ENCODE measurements at regions not wholly inside any gene's neighbourhood (a gene's known extent, or its start where the extent isn't known, plus 50 kb on each side); places are given as distances from the start of the nearest gene placed in this dataset.

- TF ChIP-seq ZNF281 (CRISPR knock-in tag; IDR thresholded peaks at IDR 0.05) = no peak
- TF ChIP-seq JUN (CRISPR knock-in tag; IDR thresholded peaks at IDR 0.05) = no peak
- TF ChIP-seq ZNF532 (CRISPR knock-in tag; IDR thresholded peaks at IDR 0.05; ENCODE audit: borderline replicate concordance) = no peak
- TF ChIP-seq ZBTB43 (CRISPR knock-in tag; IDR thresholded peaks at IDR 0.05) = no peak
- TF ChIP-seq ZNF219 (CRISPR knock-in tag; IDR thresholded peaks at IDR 0.05; ENCODE audit: borderline replicate concordance) = no peak
These were observed 174.0 kb upstream of the TSHZ2 start (continued) for GRCh38 chr20:52798124-52798523.

- Mint-ChIP-seq H3K27me3 (ENCODE audit: low read depth) (no peaks in the 10 kb centered on the region; the same call in 1 of the 2 replicates), H3K9me3 (no peaks in the 10 kb centered on the region), H3K4me1 (no peaks in the 10 kb centered on the region), H3K4me3 (no peak overlapping the region), H3K36me3 (no peaks in the 10 kb centered on the region), H3K27ac (no peak overlapping the region)
- DNase-seq (ENCODE audit: low spot score) = no peak
- no peak for TF ChIP-seq SMAD3 (CRISPR knock-in tag; IDR thresholded peaks at IDR 0.05; ENCODE audit: borderline replicate concordance)
- peak; percentile 90 for TF ChIP-seq HMGA2 (CRISPR knock-in tag; IDR thresholded peaks at IDR 0.05)
- CTCF ChIA-PET = no interaction called here
- ATAC-seq = no peak
- POLR2A ChIA-PET = no interaction called here
These were observed 177.3 kb upstream of the TSHZ2 start for GRCh38 chr20:52794853-52795252.

- ChIA-PET CTCF (no interaction called here), POLR2A (no interaction called here)
- Mint-ChIP-seq H3K27ac (no peak overlapping the region), H3K9me3 (no peaks in the 10 kb centered on the region), H3K27me3 (ENCODE audit: low read depth) (no peaks in the 10 kb centered on the region; the same call in 1 of the 2 replicates), H3K36me3 (no peaks in the 10 kb centered on the region), H3K4me3 (no peak overlapping the region), H3K4me1 (peaks cover 6% of the 10 kb centered on the region; the same call in 1 of the 2 replicates)
- ATAC-seq (no peak), DNase-seq (ENCODE audit: low spot score) (no peak)
- TF ChIP-seq NFATC4 (CRISPR knock-in tag; IDR thresholded peaks at IDR 0.05) = no peak
- no peak for TF ChIP-seq ZNF263 (CRISPR knock-in tag; IDR thresholded peaks at IDR 0.05; ENCODE audit: low read depth)
- no peak for TF ChIP-seq JAZF1 (CRISPR knock-in tag; IDR thresholded peaks at IDR 0.05)
- no peak for TF ChIP-seq AR (CRISPR knock-in tag; IDR thresholded peaks at IDR 0.05)
- no peak for TF ChIP-seq E2F4 (CRISPR knock-in tag; IDR thresholded peaks at IDR 0.05; ENCODE audit: borderline replicate concordance, low read depth)
- no peak for TF ChIP-seq MXD4 (CRISPR knock-in tag; IDR thresholded peaks at IDR 0.05; ENCODE audit: borderline replicate concordance)
- no peak for TF ChIP-seq GABPB1 (CRISPR knock-in tag; IDR thresholded peaks at IDR 0.05)
- TF ChIP-seq E2F1 (CRISPR knock-in tag; IDR thresholded peaks at IDR 0.05) = no peak
- TF ChIP-seq NR2C2 (CRISPR knock-in tag; IDR thresholded peaks at IDR 0.05) = no peak
- TF ChIP-seq ZNF138 (CRISPR knock-in tag; conservative IDR thresholded peaks at IDR 0.05) = no peak
- no peak for TF ChIP-seq ZNF121 (CRISPR knock-in tag; IDR thresholded peaks at IDR 0.05)
- no peak for TF ChIP-seq TEAD1 (CRISPR knock-in tag; IDR thresholded peaks at IDR 0.05)
These were observed 178.7 kb upstream of the TSHZ2 start for GRCh38 chr20:52793339-52793963.

Measured in WTC11 (cell line).